ENCODE measurements at regions not wholly inside any gene's neighbourhood (a gene's known extent, or its start where the extent isn't known, plus 50 kb on each side); places are given as distances from the start of the nearest gene placed in this dataset.

GRCh38 chr18:24805156-24805555 lies 344.7 kb downstream of the HRH4 start:
- no peak overlapping the region for H3K9ac ChIP-seq (ENCODE audit: insufficient read length)
- no peak for DNase-seq (ENCODE audit: low read depth, low spot score)
- no peaks in the 10 kb centered on the region for H3K9me3 ChIP-seq (ENCODE audit: low read depth, low read length)
- no peaks in the 10 kb centered on the region for H3K36me3 ChIP-seq (ENCODE audit: insufficient read depth, low read length)
- H3K4me3 ChIP-seq = no peak overlapping the region
- H3K27ac ChIP-seq = no peak overlapping the region
- no peak for TF ChIP-seq EZH2 (IDR thresholded peaks at IDR 0.05)
- TF ChIP-seq POLR2AphosphoS5 (IDR thresholded peaks at IDR 0.05; ENCODE audit: borderline replicate concordance, low read depth, low read length) = no peak
- no peak for TF ChIP-seq FOXP2 (optimal IDR thresholded peaks at IDR 0.05; ENCODE audit: control extremely low read depth, extremely low read length, insufficient read depth)

DNA sequence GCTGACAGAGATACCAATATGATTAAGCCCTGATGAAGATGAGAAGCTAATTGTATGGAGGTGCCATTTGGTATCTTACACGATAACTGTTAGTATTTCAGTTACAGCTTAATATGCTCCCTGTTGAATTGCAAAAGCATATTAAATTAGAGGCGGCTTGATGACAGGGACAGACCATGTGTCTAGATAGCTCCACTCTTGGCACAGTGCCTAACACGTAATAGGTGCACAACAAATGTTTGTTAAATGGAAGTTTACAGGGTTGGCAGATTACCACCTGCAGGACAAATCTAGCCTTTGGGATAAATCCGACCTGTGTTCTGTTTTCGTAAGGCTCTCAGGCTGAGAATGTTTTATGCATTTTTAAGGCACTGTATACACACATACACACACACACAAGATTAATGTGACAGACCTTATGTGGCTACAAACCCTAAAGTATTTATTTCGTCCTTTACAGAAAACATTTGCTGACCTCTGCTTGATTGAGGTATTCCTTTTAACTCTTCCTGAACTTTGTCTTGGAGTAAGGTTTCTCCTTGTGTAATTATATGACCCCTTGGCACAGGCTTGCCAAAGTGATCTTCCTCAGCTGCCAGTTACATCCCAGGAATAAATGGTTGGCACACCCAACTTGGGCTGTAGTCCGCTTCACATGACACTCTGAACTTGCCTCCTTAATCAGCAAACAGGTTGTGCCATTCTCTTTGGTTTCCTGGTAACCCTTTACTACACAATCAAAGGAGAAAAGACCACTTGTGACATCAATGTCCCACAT lies 348.9 kb downstream of the HRH4 start:
- Histone ChIP-seq H3K36me3 (ENCODE audit: insufficient read depth, low read length) (no peaks in the 10 kb centered on the region), H3K9me3 (ENCODE audit: low read depth, low read length) (no peaks in the 10 kb centered on the region), H3K4me3 (no peak overlapping the region), H3K27ac (no peak overlapping the region), H3K9ac (ENCODE audit: insufficient read length) (no peak overlapping the region)
- TF ChIP-seq POLR2AphosphoS5 (IDR thresholded peaks at IDR 0.05; ENCODE audit: borderline replicate concordance, low read depth, low read length) = no peak
- no peak for TF ChIP-seq EZH2 (IDR thresholded peaks at IDR 0.05)
- TF ChIP-seq FOXP2 (optimal IDR thresholded peaks at IDR 0.05; ENCODE audit: control extremely low read depth, extremely low read length, insufficient read depth) = no peak
- DNase-seq (ENCODE audit: low read depth, low spot score) = no peak

- no peak overlapping the region for H3K4me3 ChIP-seq
- H3K9ac ChIP-seq (ENCODE audit: insufficient read length) = no peak overlapping the region
- no peak overlapping the region for H3K27ac ChIP-seq
- TF ChIP-seq EZH2 (IDR thresholded peaks at IDR 0.05) (no peak), POLR2AphosphoS5 (IDR thresholded peaks at IDR 0.05; ENCODE audit: borderline replicate concordance, low read depth, low read length) (no peak), FOXP2 (optimal IDR thresholded peaks at IDR 0.05; ENCODE audit: control extremely low read depth, extremely low read length, insufficient read depth) (no peak)
- H3K36me3 ChIP-seq (ENCODE audit: insufficient read depth, low read length) = no peaks in the 10 kb centered on the region
- no peak for DNase-seq (ENCODE audit: low read depth, low spot score)
- no peaks in the 10 kb centered on the region for H3K9me3 ChIP-seq (ENCODE audit: low read depth, low read length)
Measured at GRCh38 chr18:24810561-24811305, 350.3 kb downstream of the HRH4 start.

- no peak overlapping the region for H3K27ac ChIP-seq
- no peaks in the 10 kb centered on the region for H3K36me3 ChIP-seq (ENCODE audit: insufficient read depth, low read length)
- DNase-seq (ENCODE audit: low read depth, low spot score) = no peak
- H3K9ac ChIP-seq (ENCODE audit: insufficient read length) = no peak overlapping the region
- H3K4me3 ChIP-seq = no peak overlapping the region
- TF ChIP-seq EZH2 (IDR thresholded peaks at IDR 0.05) (no peak), FOXP2 (optimal IDR thresholded peaks at IDR 0.05; ENCODE audit: control extremely low read depth, extremely low read length, insufficient read depth) (no peak), POLR2AphosphoS5 (IDR thresholded peaks at IDR 0.05; ENCODE audit: borderline replicate concordance, low read depth, low read length) (no peak)
- H3K9me3 ChIP-seq (ENCODE audit: low read depth, low read length) = no peaks in the 10 kb centered on the region
Measured at GRCh38 chr18:24811950-24812681, 351.7 kb downstream of the HRH4 start.

DNA sequence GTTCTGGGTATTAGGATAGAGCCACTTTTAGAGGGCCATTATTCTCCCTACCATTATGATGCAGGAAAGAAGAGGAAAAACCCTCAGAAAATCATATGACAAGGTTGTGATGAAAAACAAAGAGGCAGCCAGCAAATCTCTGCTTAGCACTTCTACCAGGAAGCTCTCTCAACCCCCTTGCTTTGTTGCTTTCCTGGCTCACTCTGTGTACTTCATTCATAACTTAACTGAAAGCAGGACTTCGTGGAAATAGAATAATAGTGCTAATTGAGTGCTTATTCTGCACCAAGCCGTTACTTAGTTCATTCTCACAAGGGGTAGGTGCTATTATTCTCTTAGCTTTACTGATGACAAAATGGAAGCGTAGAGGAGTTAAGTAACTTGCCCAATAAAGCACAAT lies 354.1 kb downstream of the HRH4 start:
- Histone ChIP-seq H3K36me3 (ENCODE audit: insufficient read depth, low read length) (no peaks in the 10 kb centered on the region), H3K9ac (ENCODE audit: insufficient read length) (no peak overlapping the region), H3K9me3 (ENCODE audit: low read depth, low read length) (no peaks in the 10 kb centered on the region), H3K4me3 (no peak overlapping the region), H3K27ac (no peak overlapping the region)
- no peak for TF ChIP-seq EZH2 (IDR thresholded peaks at IDR 0.05)
- no peak for TF ChIP-seq FOXP2 (optimal IDR thresholded peaks at IDR 0.05; ENCODE audit: control extremely low read depth, extremely low read length, insufficient read depth)
- no peak for TF ChIP-seq POLR2AphosphoS5 (IDR thresholded peaks at IDR 0.05; ENCODE audit: borderline replicate concordance, low read depth, low read length)
- no peak for DNase-seq (ENCODE audit: low read depth, low spot score)

GRCh38 chr18:24817150-24817549 lies 356.7 kb downstream of the HRH4 start:
- no peaks in the 10 kb centered on the region for H3K36me3 ChIP-seq (ENCODE audit: insufficient read depth, low read length)
- H3K9me3 ChIP-seq (ENCODE audit: low read depth, low read length) = no peaks in the 10 kb centered on the region
- no peak overlapping the region for H3K4me3 ChIP-seq
- DNase-seq (ENCODE audit: low read depth, low spot score) = no peak
- no peak overlapping the region for H3K27ac ChIP-seq
- H3K9ac ChIP-seq (ENCODE audit: insufficient read length) = no peak overlapping the region
- TF ChIP-seq POLR2AphosphoS5 (IDR thresholded peaks at IDR 0.05; ENCODE audit: borderline replicate concordance, low read depth, low read length) (no peak), EZH2 (IDR thresholded peaks at IDR 0.05) (no peak), FOXP2 (optimal IDR thresholded peaks at IDR 0.05; ENCODE audit: control extremely low read depth, extremely low read length, insufficient read depth) (no peak)

DNA sequence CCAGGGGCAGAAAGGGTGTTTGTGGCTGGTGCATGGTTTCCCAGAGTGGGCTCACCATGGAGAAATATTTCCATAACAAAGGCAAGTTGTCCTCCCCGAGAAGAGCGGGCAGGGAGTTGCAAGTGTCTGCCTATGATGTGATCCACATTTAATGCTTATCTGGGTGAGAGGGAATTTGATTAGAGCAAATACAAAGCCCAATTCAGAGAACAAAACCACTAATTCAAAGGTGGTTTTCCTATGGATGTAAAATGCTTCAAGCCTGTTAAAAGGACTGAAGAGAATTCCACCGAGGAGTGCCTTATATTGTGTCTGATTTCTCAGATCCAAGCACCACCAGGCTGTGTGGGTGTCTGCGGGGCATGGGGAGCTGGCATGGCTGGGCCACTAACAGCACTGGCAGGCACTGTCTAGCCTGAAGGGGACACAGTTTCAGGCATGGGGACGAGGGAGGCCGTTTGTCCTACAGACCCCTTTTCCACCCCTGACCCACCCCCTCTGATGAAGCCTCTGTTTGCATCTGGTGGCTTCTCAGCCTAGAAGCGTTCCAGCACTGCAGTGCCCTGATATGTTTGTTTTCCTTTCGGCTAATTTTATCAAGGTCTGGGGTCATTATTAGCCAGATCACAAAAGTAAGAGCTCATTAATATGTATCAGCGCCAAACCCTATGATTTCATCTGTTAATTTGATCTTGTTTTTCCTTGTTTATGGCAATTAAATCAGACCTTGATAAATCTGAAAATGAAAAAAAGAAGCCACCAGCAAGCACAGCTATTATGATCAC lies 357.3 kb downstream of the HRH4 start:
- no peak overlapping the region for H3K27ac ChIP-seq
- no peaks in the 10 kb centered on the region for H3K9me3 ChIP-seq (ENCODE audit: low read depth, low read length)
- H3K9ac ChIP-seq (ENCODE audit: insufficient read length) = no peak overlapping the region
- TF ChIP-seq FOXP2 (optimal IDR thresholded peaks at IDR 0.05; ENCODE audit: control extremely low read depth, extremely low read length, insufficient read depth) (no peak), EZH2 (IDR thresholded peaks at IDR 0.05) (no peak), POLR2AphosphoS5 (IDR thresholded peaks at IDR 0.05; ENCODE audit: borderline replicate concordance, low read depth, low read length) (no peak)
- H3K36me3 ChIP-seq (ENCODE audit: insufficient read depth, low read length) = no peaks in the 10 kb centered on the region
- no peak overlapping the region for H3K4me3 ChIP-seq
- DNase-seq (ENCODE audit: low read depth, low spot score) = no peak
